Head of caudate nucleus (tissue), 42 donors: ENCODE measurements at regions not wholly inside any gene's neighbourhood (a gene's known extent, or its start where the extent isn't known, plus 50 kb on each side); places are given as distances from the start of the nearest gene placed in this dataset.

ENCODE experiments used
- DNase-seq, 42 donors: peaks; one replicate each; pipeline versions ENCODE4 v3.0.0 to v3.0.0-alpha.2; 2020 to 2021; ENCODE audit warnings: mixed read lengths in 7 of 42
- intact Hi-C: fragments of 100-400 bp; cut with DNase I; formaldehyde crosslinking; loops from one replicate; pipeline ENCODE4 v1.15.0; 2022

DNA sequence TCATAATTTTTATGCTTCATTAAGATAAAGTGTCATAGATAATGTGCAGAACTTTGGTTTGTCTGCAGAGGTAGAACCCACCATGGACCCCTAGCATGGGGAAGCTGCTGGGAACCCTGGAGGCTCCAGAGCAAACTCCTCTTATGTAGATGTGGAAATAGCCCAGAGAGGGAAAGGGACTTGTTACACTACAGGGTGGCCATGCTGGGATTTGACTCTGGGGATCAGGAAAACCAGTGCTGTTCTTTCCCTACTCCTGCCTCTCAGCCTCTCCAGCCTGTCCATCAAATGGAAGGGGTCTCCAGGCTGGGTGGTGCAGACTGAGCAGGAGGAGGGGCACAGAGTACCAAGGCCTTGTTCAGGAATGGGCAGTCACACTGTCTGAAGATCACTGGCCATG is 54.2 kb downstream of the MSX1 start:
- DNase-seq, result no peak
- intact Hi-C loops, result no loop called here

- no peak for DNase-seq
- intact Hi-C loops, result no loop called here
These were observed 54.8 kb downstream of the MSX1 start for GRCh38 chr4:4914059-4914820.

DNA sequence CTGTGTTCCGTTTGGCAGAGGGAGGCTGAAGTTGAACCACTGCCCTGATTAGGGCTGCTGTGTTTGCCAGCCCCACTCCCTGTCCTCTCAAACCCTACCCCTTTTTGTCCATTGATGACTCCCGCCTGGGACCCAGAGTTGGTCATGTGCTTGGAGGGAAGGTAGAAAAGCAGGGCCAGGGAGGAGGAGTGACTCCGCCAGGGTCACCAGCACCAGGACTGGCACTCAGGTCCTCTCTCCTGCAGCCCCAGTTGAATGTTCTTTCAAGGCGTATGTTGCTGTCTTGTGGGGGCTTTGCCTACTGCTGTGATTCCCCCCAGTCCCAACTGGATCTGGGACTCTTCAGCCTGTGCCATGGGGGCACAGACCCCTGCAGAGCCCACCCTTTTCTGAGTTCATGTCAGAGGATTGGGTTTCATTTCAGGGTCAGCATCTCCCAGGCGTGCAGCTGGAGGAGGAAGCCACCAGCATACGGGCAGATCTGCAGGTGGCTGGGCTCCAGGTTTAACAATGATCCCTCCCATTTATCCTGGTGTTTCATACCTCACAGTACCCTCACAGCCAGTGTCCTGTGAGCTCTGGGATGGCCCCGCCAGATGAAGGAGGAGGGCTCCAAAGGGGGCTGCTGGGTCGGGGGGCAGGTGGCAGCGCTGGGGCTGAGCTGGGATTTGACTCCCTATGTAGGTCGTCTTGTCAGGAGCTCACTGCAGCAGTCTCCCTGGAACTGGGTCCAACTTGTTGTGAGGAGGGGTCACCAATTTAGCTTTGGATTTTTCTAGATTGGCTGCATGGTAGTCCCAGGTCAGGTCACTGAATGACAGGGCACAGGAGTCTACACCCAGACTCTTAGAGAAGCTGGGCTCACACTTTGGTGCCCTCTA is 55.7 kb downstream of the MSX1 start:
- intact Hi-C loops, result no loop called here
- no peak for DNase-seq

GRCh38 chr4:4918067-4918466 is 58.6 kb downstream of the MSX1 start:
- DNase-seq, result no peak
- intact Hi-C loops, result no loop called here

- intact Hi-C loops, result no loop called here
These were observed 60.5 kb downstream of the MSX1 start for GRCh38 chr4:4919927-4920326.

GRCh38 chr4:4921077-4921476 is 61.6 kb downstream of the MSX1 start:
- no peak for DNase-seq
- intact Hi-C loops, result no loop called here

More at GRCh38 chr4:4919927-4920326, 60.5 kb downstream of the MSX1 start:
- DNase-seq, result peak in 1 of 42 donors; percentile 37

- intact Hi-C loops, result no loop called here
- no peak for DNase-seq
These were observed 63.0 kb downstream of the MSX1 start for GRCh38 chr4:4922441-4922840.

DNA sequence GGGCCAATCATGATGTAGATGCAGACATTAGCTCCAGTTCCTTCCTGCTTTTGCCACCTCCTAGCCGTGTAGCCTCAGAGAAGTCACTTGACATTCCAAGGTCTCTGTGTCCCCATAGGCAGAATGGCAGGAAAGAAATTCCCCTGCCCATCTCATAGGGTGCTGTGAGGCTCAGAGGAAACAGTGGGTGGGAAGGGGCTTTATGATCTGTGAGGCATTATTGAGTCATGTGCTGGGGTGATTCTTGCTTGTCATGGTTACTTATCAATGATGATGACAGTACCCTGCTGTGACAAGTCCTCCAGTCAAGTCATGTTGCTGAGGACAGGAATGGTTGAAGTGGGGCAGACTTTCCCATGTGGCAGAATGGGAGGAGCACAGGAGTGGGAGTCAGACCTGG is 63.7 kb downstream of the MSX1 start:
- intact Hi-C loops, result no loop called here
- no peak for DNase-seq

- no peak for DNase-seq
- intact Hi-C loops, result no loop called here
These were observed 71.2 kb downstream of the MSX1 start for GRCh38 chr4:4930677-4931076.

DNA sequence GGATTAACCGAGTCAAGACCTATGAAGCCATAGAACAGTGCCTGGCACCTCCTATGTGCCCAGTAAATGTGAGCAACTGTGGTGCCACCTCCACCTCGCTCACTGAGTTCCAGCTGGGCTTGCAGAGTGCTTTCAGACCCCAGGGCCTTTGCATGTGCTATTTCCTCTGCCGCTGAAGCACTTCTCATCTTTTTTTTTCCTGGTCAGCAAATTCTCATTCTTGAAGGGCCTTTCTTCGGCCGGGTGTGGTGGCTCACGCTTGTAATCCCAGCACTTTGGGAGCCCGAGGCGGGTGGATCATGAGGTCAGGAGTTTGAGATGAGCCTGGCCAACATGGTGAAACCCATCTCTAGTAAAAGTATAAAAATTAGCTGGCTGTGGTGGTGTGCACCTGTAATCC is 76.5 kb downstream of the MSX1 start:
- peak in 1 of 42 donors; percentile 8 for DNase-seq
- intact Hi-C loops, result no loop called here

- intact Hi-C loops, result no loop called here
- no peak for DNase-seq
These were observed 78.5 kb downstream of the MSX1 start for GRCh38 chr4:4937926-4938325.

DNA sequence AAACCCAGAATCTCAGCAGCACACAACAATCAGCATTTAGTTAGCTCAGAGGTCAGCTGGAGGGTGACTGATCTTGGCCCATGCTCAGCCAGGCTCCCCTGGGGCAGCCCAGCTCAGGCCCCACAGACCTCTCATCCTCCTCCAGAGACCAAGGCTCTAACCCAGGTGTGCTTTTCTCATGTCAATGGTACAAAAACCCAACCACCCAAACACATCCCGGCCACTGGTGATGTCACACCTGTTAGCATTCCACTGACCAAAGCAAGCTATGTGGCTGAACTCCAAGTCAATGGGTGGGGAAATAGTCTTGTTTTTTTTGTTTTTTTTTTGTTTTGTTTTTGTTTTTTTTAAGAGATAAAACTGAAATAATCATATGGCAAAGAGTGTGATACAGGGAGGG is 77.5 kb downstream of the CYTL1 start:
- DNase-seq, result no peak
- intact Hi-C loops, result no loop called here

DNA sequence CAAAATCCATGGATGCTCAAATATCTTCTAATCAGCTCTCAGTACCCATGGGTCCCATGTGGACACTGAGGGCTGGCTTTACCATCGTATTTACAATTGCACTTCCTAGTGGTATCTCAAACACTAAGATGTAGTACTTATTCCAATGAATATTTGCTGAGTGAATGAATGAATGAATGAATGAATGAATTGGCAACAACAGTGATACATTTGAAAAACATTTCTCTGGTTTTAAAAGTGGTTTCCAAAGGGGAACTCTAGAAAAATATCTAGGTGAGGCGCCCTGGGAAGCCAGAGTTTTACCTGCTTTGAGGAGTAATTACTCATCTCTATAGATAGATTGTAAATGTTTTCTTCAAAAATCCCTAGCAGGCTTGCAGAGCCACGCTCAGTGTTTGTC is 76.6 kb downstream of the CYTL1 start:
- intact Hi-C loops, result no loop called here
- DNase-seq, result no peak

- no peak for DNase-seq
- intact Hi-C loops, result no loop called here
These were observed 74.2 kb downstream of the CYTL1 start for GRCh38 chr4:4945021-4945420.

- intact Hi-C loops, result no loop called here
These were observed 73.4 kb downstream of the CYTL1 start for GRCh38 chr4:4945829-4946228.

DNA sequence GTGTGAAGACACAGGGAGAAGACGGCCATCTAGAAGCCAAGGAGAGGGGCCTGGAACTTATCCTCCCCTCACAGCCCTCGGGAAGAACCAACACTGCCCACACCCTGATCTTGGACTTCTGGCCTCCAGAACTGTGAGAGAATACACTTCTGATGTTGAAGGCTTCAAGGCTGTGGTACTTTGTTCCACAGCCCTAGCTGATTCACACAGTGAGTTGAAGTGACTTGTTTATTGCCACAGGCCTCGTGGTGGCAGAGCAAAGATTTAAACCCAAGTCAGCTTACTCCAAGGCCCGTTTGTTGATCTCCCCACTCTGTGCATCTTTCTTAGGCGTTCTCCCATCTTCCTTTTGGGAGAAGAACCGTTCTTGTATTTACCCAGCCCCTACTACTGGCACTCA is 72.8 kb downstream of the CYTL1 start:
- intact Hi-C loops, result no loop called here
- DNase-seq, result no peak

More at GRCh38 chr4:4945829-4946228, 73.4 kb downstream of the CYTL1 start:
- DNase-seq, result no peak

- DNase-seq, result no peak
- intact Hi-C loops, result no loop called here
These were observed 71.5 kb downstream of the CYTL1 start for GRCh38 chr4:4947721-4948120.

- intact Hi-C loops, result no loop called here
- no peak for DNase-seq
These were observed 70.9 kb downstream of the CYTL1 start for GRCh38 chr4:4948370-4948769.

DNA sequence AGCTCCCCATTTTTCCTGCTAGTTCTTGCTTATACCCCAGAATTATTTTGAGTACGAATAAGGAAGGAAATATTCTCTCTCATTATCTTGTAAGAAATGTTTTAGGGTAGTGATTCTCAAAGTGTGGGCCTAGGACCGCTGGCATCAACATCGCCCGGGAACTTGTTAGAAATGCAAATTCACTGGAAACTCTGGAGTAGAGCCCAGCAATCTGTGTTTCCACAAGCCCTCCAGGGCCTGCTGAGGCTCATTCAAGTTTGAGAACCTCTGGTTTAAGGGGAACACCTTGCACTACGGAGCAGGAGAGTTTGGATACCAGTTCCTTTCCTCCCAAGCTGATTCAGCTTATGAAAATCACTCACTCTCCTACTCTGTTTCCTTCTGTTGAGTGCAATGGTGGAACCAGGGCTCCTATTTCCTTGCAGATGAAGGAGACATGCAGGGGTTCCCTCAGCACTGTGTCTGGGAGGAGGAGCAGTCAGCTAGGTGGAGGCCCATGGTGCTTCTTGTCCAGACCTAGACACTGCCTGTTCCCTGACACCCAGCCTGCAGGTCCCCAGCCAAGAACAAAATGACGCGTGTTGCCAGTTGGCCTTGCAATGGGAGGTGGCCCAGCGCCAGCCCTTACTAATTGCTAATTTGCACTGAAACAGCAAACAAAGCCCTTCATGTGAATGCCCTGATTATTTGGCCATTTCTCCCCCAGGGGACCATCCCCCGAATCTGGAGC is 68.5 kb downstream of the CYTL1 start:
- DNase-seq, result peak; percentile 13 to 84 (median 58)
- intact Hi-C loops, result no loop called here

DNA sequence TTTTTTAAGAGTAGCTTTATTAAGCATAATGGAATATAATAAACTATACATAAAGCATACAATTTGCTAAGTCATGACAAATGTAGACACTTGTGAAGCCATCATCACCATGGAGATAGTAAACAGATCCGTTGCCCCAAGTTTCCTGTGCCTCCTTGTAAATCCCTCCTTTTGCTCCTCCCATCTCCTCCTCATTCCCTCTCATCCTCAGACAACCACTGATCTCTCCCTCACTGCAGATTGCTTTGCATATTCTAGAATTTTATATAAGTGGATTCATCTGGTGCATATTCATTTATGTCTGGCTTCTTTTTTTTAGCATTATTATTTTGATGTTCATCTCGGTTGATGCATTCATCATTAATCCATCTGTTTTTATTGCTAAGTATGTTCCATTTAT is 67.0 kb downstream of the CYTL1 start:
- intact Hi-C loops, result no loop called here

More for the DNA sequence above, 67.0 kb downstream of the CYTL1 start:
- DNase-seq, result no peak
